Stimulated activated CD4-positive, alpha-beta T cell treated with anti-CD3 and anti-CD28 coated beads, Interleukin-2, amount 100 ng/mL, for 24 hours (primary cell): ENCODE measurements at regions not wholly inside any gene's neighbourhood (a gene's known extent, or its start where the extent isn't known, plus 50 kb on each side); places are given as distances from the start of the nearest gene placed in this dataset.

Experiments used
- DNase-seq, 2 donors: peaks; one replicate each; pipeline ENCODE4 v3.0.0-alpha.2; 2020

GRCh38 chr13:112012016-112012704 is 54.8 kb upstream of the SOX1 start:
- DNase-seq, result no peak

- DNase-seq, result no peak
These were observed 54.3 kb upstream of the SOX1 start for GRCh38 chr13:112012705-112013085.

GRCh38 chr13:112013665-112014064 is 53.3 kb upstream of the SOX1 start:
- DNase-seq, result no peak

GRCh38 chr13:112014857-112015256 is 52.1 kb upstream of the SOX1 start:
- no peak for DNase-seq
